ENCODE measurements at regions not wholly inside any gene's neighbourhood (a gene's known extent, or its start where the extent isn't known, plus 50 kb on each side); places are given as distances from the start of the nearest gene placed in this dataset.

GRCh38 chr10:3622845-3623621 lies 162.0 kb downstream of the KLF6 start:
- no peak for DNase-seq

DNA sequence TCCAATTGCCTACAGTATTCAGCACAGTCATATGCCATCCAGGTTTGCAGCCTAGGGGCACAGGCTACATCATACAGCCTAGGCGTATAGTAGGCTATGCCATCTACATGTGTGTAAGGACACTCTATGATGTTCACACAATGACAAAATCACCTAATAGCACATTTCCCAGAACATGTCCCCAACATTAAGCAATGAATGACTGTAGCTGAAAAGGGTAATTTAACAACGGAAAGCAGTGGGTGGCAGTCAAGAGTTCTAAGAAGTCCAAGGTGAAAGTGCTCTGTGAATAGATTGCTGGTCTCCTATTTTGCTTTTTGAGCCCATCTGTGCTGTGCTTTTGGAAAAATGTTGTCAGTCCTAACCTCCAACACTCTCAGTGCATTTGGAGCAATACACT lies 162.6 kb downstream of the KLF6 start:
- no peak for DNase-seq

DNA sequence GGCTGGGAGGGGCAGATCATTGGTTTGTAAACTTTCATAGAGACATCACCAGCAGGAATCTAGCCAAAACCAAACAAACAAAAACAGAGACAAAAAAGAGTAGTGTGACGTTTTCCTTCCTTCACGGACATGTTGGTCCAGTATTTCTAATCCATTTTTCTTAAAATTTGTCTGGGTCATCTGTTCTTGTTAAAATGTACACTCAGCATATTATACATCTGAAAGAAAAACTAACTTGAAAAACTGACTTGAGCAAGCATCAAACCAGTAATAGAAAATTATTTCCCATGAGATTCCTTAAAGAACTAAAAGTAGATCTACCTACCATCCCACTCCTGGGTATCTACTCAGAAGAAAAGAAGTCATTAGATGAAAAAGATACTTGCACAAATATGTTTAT lies 164.2 kb downstream of the KLF6 start:
- no peak for DNase-seq

DNA sequence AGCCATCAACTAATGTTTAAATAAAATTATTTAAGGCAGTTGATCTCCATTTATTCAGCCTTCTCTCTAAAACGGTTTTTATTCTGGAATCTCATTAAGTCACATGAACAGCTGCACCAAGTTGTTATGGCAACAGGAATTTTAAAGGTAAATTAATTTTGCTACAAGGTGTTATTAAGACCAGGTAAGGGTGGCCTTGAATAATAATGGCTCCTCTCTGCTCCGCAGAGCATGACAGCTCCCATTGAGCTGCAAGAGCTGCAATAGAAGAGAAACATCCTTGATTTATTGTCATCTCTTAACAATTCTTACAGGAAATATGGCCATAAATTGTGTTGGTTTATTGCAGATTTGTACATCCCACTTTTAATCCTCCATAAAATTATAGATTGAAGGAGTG lies 165.8 kb downstream of the KLF6 start:
- no peak for DNase-seq

DNA sequence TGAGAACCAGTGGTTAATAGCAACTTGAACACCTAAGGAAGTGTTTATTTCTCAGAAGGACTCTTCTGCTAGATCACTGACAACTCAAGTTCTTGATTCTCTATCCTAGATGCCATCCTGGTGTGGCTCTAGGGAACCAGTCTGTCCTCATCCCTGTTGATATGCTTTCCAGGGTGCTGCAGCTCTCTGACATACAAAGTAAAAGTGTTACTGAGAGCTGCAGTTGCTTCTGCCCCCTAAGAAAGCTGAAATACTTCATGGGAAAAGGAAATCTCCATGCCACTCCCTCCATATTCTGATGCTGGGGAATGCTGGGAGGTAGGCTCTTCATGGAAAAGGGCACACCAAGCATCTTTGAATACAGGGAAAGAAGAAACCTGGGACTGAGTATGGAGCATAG lies 168.1 kb downstream of the KLF6 start:
- no peak for DNase-seq

DNA sequence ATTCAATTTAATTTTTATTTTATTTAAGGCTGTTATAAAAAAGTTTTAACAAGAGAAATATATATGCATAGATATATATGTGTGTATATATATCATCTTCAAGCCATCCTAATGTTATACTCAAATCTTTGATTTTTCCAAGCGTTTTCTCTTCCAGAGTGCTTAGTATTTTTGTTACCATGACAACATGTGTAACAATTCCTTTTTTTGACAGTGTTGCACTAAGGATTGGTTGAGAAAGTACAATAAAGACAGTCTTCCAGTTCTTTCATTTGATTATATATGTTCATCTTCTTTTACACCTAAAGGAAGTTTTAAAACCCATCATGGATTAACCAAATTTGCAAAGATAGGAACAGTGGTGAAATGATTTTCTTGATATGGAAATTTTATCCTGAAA lies 171.7 kb downstream of the KLF6 start:
- DNase-seq = no peak

DNA sequence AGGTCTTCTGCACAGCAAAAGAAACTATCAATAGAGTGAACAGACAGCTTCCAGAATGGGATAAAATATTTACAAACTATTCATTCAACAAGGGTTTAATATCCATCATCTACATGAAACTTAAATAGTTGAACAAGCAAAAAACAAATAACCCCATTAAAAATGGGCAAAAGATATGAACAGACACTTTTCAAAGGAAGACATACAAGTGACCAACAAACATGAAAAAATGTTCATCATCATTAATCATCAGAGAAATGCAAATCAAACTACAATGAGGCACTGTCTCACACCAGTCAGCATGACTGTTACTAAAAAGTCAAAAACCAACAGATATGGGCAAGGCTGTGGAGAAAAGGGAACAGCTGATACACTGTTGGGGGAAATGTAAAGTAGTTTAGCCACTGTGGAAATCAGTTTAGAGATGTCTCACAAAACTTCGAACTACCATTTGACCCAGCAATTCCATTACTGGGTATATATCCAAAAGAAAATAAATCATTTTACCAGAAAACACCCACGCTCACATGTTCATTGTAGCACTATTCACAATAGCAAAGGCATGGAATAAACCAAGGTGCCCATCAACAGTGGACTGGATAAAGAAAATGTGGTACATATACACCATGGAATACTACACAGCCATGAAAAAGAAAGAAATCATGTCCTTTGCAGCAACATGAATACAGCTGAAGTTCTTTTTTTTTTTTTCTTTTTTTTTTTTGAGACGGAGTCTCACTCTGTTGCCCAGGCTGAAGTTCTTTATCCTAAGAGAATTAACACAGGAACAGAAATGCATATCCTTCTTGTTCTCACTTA lies 172.6 kb downstream of the KLF6 start:
- no peak for DNase-seq

GRCh38 chr10:3606309-3606708 lies 178.7 kb downstream of the KLF6 start:
- no peak for DNase-seq

DNA sequence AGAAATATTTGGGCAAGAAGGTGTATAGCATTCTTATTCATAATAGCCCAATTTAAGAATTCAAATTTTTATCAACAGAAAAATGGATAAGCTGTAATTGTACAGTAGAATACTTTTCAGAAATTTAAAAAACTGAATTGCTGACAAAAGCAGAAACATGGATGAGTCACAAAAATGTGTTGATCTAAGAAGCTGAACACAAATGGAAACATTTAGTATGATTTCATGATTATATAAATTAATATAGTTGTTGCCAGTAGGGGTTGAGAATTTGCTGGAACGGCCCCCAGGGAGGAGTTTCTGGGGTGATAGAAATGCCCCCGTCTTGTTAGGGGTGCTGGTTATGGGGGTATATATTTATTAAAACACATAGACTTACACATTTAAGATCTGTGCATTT lies 179.1 kb downstream of the KLF6 start:
- DNase-seq = no peak

GRCh38 chr10:3595736-3596135 lies 189.3 kb downstream of the KLF6 start:
- DNase-seq = no peak

DNA sequence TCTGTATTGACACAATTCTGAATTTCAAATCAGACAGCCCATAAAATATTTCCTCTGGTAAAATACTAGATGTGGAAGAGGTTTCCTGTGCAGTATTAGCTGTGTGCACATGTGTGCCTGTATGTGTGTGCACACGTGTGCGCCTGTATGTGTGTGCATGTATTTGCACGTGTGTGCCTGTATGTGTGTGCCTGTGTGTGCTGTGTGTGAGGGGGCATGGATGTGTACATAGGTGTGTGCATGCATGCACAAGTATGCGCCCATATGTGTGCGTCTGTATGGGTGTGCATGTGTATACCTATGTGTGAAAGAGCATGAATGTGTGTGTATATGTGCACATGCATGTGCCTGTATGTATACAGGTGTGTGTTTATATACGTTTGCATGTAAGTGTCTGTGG lies 191.4 kb downstream of the KLF6 start:
- DNase-seq = no peak

DNA sequence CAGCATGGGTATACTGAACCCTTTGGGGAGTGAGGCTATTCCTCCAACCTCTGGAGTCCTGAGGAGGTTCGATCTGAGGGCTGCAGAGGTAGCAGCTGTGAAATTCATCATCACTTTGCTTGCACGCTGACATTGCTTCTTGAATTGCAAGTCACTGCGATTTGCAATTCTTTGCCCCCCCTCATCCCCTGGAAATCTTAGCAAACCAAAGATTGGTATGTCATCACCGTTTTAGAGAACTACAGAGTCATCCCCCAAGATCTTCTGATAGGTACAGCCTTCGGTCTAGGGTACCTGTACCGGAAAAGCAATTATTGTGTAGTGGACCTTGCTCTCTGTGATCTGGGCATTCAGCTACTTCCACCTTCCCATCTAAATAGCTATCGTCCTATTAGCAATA lies 192.6 kb downstream of the KLF6 start:
- DNase-seq = no peak

- no peak for DNase-seq
These were observed 196.2 kb downstream of the KLF6 start for GRCh38 chr10:3588816-3589215.

- DNase-seq = no peak
These were observed 196.7 kb downstream of the KLF6 start for GRCh38 chr10:3588346-3588745.

DNA sequence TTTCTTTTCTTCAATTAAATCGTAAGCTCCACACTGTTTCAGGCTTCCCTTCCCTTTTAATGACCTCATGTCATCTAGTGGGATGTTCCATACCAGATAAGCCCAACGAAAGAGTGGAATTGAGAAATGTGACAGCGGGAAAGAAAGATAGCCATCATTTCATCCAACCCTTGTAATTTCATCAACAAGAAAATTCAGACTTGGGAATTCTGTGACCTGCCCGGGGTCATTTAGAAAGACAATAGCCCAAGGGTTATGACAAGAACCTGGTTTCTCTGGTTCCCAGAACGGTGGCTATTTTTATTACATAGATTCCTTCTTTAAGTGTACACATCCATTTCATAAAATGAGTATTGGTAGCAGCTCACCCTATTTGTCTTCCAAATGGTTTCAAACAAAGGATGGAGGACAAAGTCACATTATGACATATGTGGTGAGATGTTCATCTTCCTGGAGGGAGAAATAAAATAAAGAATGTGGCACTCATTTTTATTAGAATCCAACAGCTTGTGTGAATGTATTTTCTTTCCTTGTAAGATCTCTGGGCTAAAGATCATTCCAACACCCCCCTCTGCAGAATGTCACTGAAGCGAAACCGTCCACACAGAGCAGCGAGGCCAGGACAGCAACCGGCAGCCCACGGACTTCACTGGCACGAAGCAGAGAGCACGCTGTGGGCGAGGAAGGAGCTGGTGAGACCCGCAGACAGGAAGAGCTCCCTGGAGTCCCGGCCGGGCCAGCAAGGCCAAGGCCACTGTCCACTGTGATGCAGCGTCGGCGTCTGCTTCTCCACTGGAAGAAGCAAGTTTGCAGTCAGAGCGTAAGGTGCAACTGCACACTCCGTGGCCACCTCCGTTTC lies 199.9 kb downstream of the KLF6 start:
- no peak for DNase-seq

DNA sequence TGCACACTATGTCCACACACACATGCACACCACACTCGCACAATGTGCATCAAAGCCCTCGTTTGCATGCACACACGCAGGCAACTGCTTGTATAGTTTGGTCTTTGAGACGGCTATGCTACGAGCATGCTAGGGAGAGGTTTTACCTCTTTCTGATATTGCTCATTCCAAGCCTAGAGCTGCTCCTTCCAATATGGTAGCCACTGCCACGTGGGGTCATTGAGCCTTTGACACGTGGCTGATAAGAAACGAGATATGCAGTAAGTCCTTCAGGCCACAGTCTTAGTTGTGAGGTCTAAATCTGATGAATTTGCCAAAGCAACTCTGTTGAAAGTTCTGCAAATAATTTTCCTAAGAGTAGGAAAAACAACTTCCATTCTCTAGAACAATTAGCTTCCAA lies 204.4 kb downstream of the KLF6 start:
- DNase-seq = no peak

DNA sequence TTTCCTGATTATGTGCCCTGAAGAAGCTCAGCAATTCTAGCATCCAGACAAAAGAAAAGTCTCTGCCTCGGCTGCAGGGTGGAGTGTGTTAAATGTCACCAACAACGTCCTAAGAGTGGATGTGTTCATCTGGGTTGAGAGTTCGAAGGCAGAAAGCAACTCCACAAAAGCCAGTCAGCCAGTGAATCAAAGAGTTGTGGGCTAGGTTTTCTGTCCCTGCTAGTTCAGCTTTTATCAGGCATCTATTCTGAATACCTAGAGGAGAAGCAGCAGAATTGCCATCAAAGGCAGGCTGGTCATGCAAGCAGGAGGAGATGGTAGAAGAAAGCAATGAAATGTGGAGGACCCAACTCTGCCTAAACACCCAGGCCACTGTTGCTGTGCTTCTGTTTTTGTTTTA lies 205.2 kb downstream of the KLF6 start:
- no peak for DNase-seq

- DNase-seq = no peak
These were observed 206.3 kb downstream of the KLF6 start for GRCh38 chr10:3578682-3579081.

- no peak for DNase-seq
These were observed 206.8 kb downstream of the KLF6 start for GRCh38 chr10:3578159-3578558.

GRCh38 chr10:3574451-3574850 lies 210.6 kb downstream of the KLF6 start:
- no peak for DNase-seq

DNA sequence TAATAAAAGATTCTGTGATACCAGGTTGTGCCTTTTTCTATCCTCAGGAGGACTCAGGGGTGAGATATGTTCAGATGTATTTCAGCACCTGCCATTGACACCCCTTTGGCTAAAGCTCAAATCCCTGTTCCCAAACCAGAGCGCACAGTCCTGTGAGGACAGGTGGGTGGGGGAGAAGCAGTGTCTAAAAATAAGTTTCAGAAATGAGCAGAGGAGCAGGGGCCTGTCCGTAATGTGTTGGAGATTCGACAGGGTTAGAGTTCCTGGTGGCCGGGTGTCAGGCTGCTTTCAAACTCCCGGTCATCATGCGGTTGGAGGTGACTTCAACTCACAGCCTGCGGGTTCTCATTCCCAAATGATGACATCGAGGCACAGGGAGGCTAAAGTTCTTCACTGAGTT lies 211.5 kb downstream of the KLF6 start:
- DNase-seq = no peak

GRCh38 chr10:3571310-3571825 lies 213.6 kb downstream of the KLF6 start:
- no peak for DNase-seq

GRCh38 chr10:3570855-3571266 lies 214.1 kb downstream of the KLF6 start:
- peak; percentile 18 for DNase-seq
